OCI-LY1 (cell line): ENCODE measurements at regions not wholly inside any gene's neighbourhood (a gene's known extent, or its start where the extent isn't known, plus 50 kb on each side); places are given as distances from the start of the nearest gene placed in this dataset.

Experiments
- H2AFZ ChIP-seq: fragments of 200-600 bp; sonication (generic), shearing (Covaris generic); 2 replicates; pipeline ENCODE4 v1.6.0; 2014; ENCODE audit warnings: antibody characterized with exemption, mild to moderate bottlenecking, low read length
- H3F3A ChIP-seq: fragments of 200-600 bp; sonication (generic), shearing (Covaris generic); 2 replicates; pipeline ENCODE4 v1.6.0; 2014; ENCODE audit warnings: mild to moderate bottlenecking, antibody characterized with exemption, low read length, moderate library complexity; ENCODE audit not compliant: insufficient read depth
- H3K27ac ChIP-seq: fragments of 200-600 bp; sonication (generic); 2 replicates; pipeline ENCODE4 v1.5.1; 2014; ENCODE audit warnings: low read length, mixed run types, mild to moderate bottlenecking, low read depth; ENCODE audit not compliant: poor library complexity, severe bottlenecking
- H3K27me3 ChIP-seq: fragments of 200-600 bp; sonication (generic); 2 replicates; pipeline ENCODE4 v1.6.0; 2014; ENCODE audit warnings: antibody characterized with exemption, mild to moderate bottlenecking, low read length, moderate library complexity; ENCODE audit not compliant: insufficient read depth
- H3K36me3 ChIP-seq: fragments of 200-600 bp; sonication (generic); 2 replicates; pipeline ENCODE4 v1.6.1; 2014; ENCODE audit warnings: mild to moderate bottlenecking, antibody characterized with exemption, low read length, moderate library complexity, mixed read lengths; ENCODE audit not compliant: insufficient read depth
- H3K4me1 ChIP-seq: fragments of 200-600 bp; sonication (generic); 2 replicates; pipeline ENCODE4 v1.5.1; 2014; ENCODE audit warnings: mild to moderate bottlenecking, low read length, moderate library complexity; ENCODE audit not compliant: insufficient read depth, severe bottlenecking
- H3K4me2 ChIP-seq: fragments of 200-600 bp; sonication (generic), shearing (Covaris generic); 2 replicates; pipeline ENCODE4 v1.6.1; 2014; ENCODE audit warnings: low read length
- H3K4me3 ChIP-seq: fragments of 200-600 bp; sonication (generic); 2 replicates; pipeline ENCODE4 v1.5.1; 2014; ENCODE audit warnings: low read length, low read depth, mild to moderate bottlenecking, mixed read lengths; ENCODE audit not compliant: poor library complexity, severe bottlenecking
- H3K79me2 ChIP-seq: fragments of 200-600 bp; shearing (Covaris generic); 2 replicates; pipeline ENCODE4 v1.6.1; 2016; ENCODE audit warnings: mixed run types, low read length, mixed read lengths; ENCODE audit not compliant: insufficient read depth
- H3K9ac ChIP-seq: fragments of 200-600 bp; sonication (generic), shearing (Covaris generic); 2 replicates; pipeline ENCODE4 v1.6.1; 2014; ENCODE audit warnings: mild to moderate bottlenecking, low read length, mixed read lengths
- H3K9me2 ChIP-seq: fragments of 200-600 bp; sonication (generic), shearing (Covaris generic); 2 replicates; pipeline ENCODE4 v1.6.1; 2014; ENCODE audit warnings: low read depth, mild to moderate bottlenecking, low read length, mixed read lengths
- H3K9me3 ChIP-seq: fragments of 200-600 bp; shearing (Covaris generic); 2 replicates; pipeline ENCODE4 v1.6.1; 2014; ENCODE audit warnings: low read length, mixed read lengths
- H4K20me1 ChIP-seq: fragments of 200-600 bp; sonication (generic), shearing (Covaris generic); 2 replicates; pipeline ENCODE4 v1.6.0; 2016; ENCODE audit warnings: mild to moderate bottlenecking, low read length; ENCODE audit not compliant: insufficient read depth
- EZH2 ChIP-seq: fragments of 200-600 bp; sonication (generic), shearing (Covaris generic); IDR thresholded peaks from 2 replicates; pipeline ENCODE4 v1.8.0; 2017; ENCODE audit warnings: borderline replicate concordance, mixed run types, mild to moderate bottlenecking, antibody characterized with exemption, low read length, moderate library complexity, mixed read lengths
- TF ChIP-seq, protein P1 (sequence below): fragments of 200-600 bp; sonication (generic), shearing (Covaris generic); IDR thresholded peaks from 2 replicates; pipeline ENCODE4 v1.5.1; 2017; ENCODE audit warnings: mild to moderate bottlenecking, antibody characterized with exemption, low read length, moderate library complexity, mixed read lengths

GRCh38 chr7:17495655-17496394, 197.4 kb downstream of the AHR start:
- no peaks in the 10 kb centered on the region for H3K4me1 ChIP-seq
- H3K79me2 ChIP-seq, result no peaks in the 10 kb centered on the region
- TF ChIP-seq EZH2, result no peak
- TF ChIP-seq, protein P1, sequence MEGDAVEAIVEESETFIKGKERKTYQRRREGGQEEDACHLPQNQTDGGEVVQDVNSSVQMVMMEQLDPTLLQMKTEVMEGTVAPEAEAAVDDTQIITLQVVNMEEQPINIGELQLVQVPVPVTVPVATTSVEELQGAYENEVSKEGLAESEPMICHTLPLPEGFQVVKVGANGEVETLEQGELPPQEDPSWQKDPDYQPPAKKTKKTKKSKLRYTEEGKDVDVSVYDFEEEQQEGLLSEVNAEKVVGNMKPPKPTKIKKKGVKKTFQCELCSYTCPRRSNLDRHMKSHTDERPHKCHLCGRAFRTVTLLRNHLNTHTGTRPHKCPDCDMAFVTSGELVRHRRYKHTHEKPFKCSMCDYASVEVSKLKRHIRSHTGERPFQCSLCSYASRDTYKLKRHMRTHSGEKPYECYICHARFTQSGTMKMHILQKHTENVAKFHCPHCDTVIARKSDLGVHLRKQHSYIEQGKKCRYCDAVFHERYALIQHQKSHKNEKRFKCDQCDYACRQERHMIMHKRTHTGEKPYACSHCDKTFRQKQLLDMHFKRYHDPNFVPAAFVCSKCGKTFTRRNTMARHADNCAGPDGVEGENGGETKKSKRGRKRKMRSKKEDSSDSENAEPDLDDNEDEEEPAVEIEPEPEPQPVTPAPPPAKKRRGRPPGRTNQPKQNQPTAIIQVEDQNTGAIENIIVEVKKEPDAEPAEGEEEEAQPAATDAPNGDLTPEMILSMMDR, result no peak
- H4K20me1 ChIP-seq, result no peaks in the 10 kb centered on the region
- no peak overlapping the region for H3K4me2 ChIP-seq
- no peak overlapping the region for H3K9ac ChIP-seq
- no peak overlapping the region for H3K27ac ChIP-seq
- H3K27me3 ChIP-seq, result no peaks in the 10 kb centered on the region
- H3K9me2 ChIP-seq, result no peaks in the 10 kb centered on the region
- no peaks in the 10 kb centered on the region for H3K36me3 ChIP-seq
- no peaks in the 10 kb centered on the region for H3F3A ChIP-seq
- H3K9me3 ChIP-seq, result no peaks in the 10 kb centered on the region
- no peak overlapping the region for H3K4me3 ChIP-seq
- no peak overlapping the region for H2AFZ ChIP-seq

DNA sequence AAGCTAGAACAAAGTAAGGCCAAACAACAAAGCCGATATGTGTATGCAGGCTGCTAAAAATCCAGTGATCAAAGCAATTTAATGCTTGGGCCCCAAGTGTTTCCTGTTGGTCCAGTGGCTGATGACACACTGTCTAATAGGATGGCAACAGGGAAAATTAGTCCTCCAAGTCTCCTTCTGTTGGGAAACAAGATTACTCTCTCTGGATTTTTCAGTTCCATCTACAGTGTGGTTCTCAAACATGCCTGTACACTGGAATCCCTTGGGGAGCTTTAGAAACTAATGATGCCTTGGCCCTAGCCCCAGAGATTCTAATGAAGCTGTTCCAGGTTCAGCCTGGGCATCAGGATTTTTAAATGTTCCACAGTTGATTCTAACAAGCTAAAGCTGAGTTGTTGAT, 198.7 kb downstream of the AHR start:
- Histone ChIP-seq H3K27ac (no peak overlapping the region), H2AFZ (no peak overlapping the region), H3K9me2 (no peaks in the 10 kb centered on the region), H3K79me2 (no peaks in the 10 kb centered on the region), H3K36me3 (no peaks in the 10 kb centered on the region), H3K9ac (no peak overlapping the region), H3K4me2 (no peak overlapping the region), H3K4me1 (no peaks in the 10 kb centered on the region), H3K27me3 (no peaks in the 10 kb centered on the region), H3K4me3 (no peak overlapping the region), H4K20me1 (no peaks in the 10 kb centered on the region), H3F3A (no peaks in the 10 kb centered on the region), H3K9me3 (no peaks in the 10 kb centered on the region)
- TF ChIP-seq, protein P1, result no peak
- no peak for TF ChIP-seq EZH2

DNA sequence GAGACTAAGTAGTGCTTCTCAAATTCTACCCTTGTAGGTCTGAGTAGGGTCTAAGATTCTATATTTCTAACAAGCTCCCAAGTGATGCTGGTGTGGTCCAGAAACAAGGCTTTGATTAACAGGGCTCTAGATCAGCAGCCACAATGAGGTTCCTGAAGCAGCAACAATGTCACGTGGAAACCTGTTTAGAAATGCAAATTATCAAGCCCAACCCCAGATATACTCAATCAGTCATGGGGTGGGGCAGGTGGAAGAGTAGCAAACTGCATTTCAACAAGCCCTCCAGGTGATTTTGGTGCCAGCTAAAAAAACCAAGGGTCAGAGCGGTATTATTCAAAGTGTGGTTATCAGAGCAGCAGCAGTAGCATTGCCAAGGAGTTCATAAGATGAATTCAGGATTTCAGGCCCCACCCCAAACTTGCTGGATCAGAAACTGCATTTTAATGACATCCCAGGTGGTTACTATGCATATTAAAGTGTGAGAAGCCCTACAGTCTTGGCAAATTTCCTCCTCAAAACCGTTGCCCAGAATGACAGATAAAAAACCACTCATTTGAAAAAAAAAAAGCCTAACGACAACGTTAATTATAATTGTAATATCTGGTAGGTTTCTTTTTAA, 199.2 kb downstream of the AHR start:
- Histone ChIP-seq H2AFZ (no peak overlapping the region), H3K27me3 (no peaks in the 10 kb centered on the region), H3K4me3 (no peak overlapping the region), H3K79me2 (no peaks in the 10 kb centered on the region), H3K36me3 (no peaks in the 10 kb centered on the region), H3F3A (no peaks in the 10 kb centered on the region), H3K9me2 (no peaks in the 10 kb centered on the region), H3K4me2 (no peak overlapping the region), H3K4me1 (no peaks in the 10 kb centered on the region), H3K9me3 (no peaks in the 10 kb centered on the region), H4K20me1 (no peaks in the 10 kb centered on the region), H3K9ac (no peak overlapping the region), H3K27ac (no peak overlapping the region)
- TF ChIP-seq EZH2, result no peak
- TF ChIP-seq, protein P1, result no peak
